HepG2 (cell line): ENCODE measurements at regions not wholly inside any gene's neighbourhood (a gene's known extent, or its start where the extent isn't known, plus 50 kb on each side); places are given as distances from the start of the nearest gene placed in this dataset.

Source experiments
- ATAC-seq: fragments of 200-7000 bp; cut with Tn5 transposase; 3 replicates; pipeline ENCODE4 v1.9.1; 2020; ENCODE audit warnings: mild to moderate bottlenecking, moderate library complexity
- BruUV-seq: library from RNA; stranded (reverse); fragments of 400-500 nt; replicated peaks from 2 replicates; lab custom pipeline; 2021; lab: Mats Ljungman, UMichigan
- CTCF ChIA-PET: fragments of 300-600 bp; formaldehyde crosslinking; extraction: SDS; loops from one replicate; lab custom pipeline; 2021; ENCODE audit warnings: low total read pairs, inconsistent platforms, low intra/inter-chr PET ratio; lab: Yijun Ruan, JAX
- POLR2A ChIA-PET: fragments of 350-600 bp; sonication (Branson Sonifier 250); formaldehyde crosslinking; loops from one replicate; lab custom pipeline; 2020; ENCODE audit warnings: antibody characterized with exemption, inconsistent platforms; lab: Yijun Ruan, JAX
- DNase-seq: peaks from one replicate; pipeline ENCODE4 v3.0.0-alpha.2; 2015; ENCODE audit warnings: low spot score
- FAIRE-seq: peaks from 3 replicates; lab custom pipeline; 2011; peaks lifted over from hg19 to GRCh38; lab: Jason Lieb, UNC
- H2AFZ ChIP-seq: one replicate; pipeline ENCODE4 v1.6.1; 2011; ENCODE audit warnings: low read length, inconsistent platforms
- H3K27ac ChIP-seq: fragments of 300-600 bp; 3 replicates; pipeline ENCODE4 v1.8.0; 2011; ENCODE audit warnings: mixed run types, mild to moderate bottlenecking, mixed read lengths, low read length, inconsistent platforms; ENCODE audit not compliant: insufficient read depth; ENCODE audit errors: extremely low read length
- H3K27me3 ChIP-seq, 2 experiments: fragments of 200-600 bp in 1 of 2; 2 replicates in 1 of 2; 3 replicates in 1 of 2; pipeline versions ENCODE4 v1.6.0 to v1.8.0; 2011; ENCODE audit warnings: low read length in 2 of 2, mild to moderate bottlenecking in 2 of 2, moderate library complexity in 2 of 2, inconsistent platforms in 1 of 2; ENCODE audit not compliant: insufficient read depth in 2 of 2, control insufficient read depth in 1 of 2
- H3K36me3 ChIP-seq, 2 experiments: fragments of 200-600 bp in 1 of 2; replicated peaks in 1 of 2; 2 replicates in 1 of 2; 3 replicates in 1 of 2; pipeline versions ENCODE4 v1.5.1 to v1.8.0; 2011; ENCODE audit warnings: low read length in 2 of 2, inconsistent platforms in 1 of 2; ENCODE audit not compliant: insufficient read depth in 2 of 2, control insufficient read depth in 1 of 2
- H3K4me1 ChIP-seq: 2 replicates; pipeline ENCODE4 v1.5.1; 2012; ENCODE audit warnings: low read length, inconsistent platforms; ENCODE audit not compliant: insufficient read depth
- H3K4me2 ChIP-seq: 2 replicates; pipeline ENCODE4 v1.6.0; 2011; ENCODE audit warnings: low read depth, low read length, inconsistent platforms
- H3K4me3 ChIP-seq, 3 experiments: fragments of 200-600 bp in 1 of 3; sonication (generic), shearing (Covaris generic) in 1 of 3; replicated peaks in 1 of 3; 2 replicates each; pipeline ENCODE4 v1.5.1; 2011 to 2016; ENCODE audit warnings: low read length in 3 of 3, inconsistent platforms in 2 of 3, low read depth in 2 of 3, mild to moderate bottlenecking in 2 of 3, control low read depth in 1 of 3, mixed read lengths in 1 of 3; ENCODE audit not compliant: insufficient read depth in 1 of 3
- H3K79me2 ChIP-seq: one replicate; pipeline ENCODE4 v1.6.1; 2011; ENCODE audit warnings: low read length, inconsistent platforms; ENCODE audit not compliant: insufficient read depth
- H3K9ac ChIP-seq: 2 replicates; pipeline ENCODE4 v1.6.0; 2011; ENCODE audit warnings: mild to moderate bottlenecking, low read depth, low read length, inconsistent platforms; ENCODE audit not compliant: insufficient read depth
- H3K9me3 ChIP-seq: 2 replicates; pipeline ENCODE4 v1.5.1; 2012; ENCODE audit warnings: mild to moderate bottlenecking, low read length
- H4K20me1 ChIP-seq: 2 replicates; pipeline ENCODE4 v1.6.0; 2011; ENCODE audit warnings: inconsistent platforms, mild to moderate bottlenecking, low read length, moderate library complexity; ENCODE audit not compliant: insufficient read depth
- SMARCC2 ChIP-seq: fragments of 450-650 bp; IDR thresholded peaks from 2 replicates; pipeline ENCODE4 v1.6.1; 2017; ENCODE audit warnings: antibody characterized with exemption, mild to moderate bottlenecking
- THAP11 ChIP-seq: IDR thresholded peaks from 2 replicates; pipeline ENCODE4 v1.6.1; 2016; ENCODE audit warnings: missing biosample characterization, missing genetic modification reagents
- TOE1 ChIP-seq: sonication (generic); formaldehyde crosslinking; IDR thresholded peaks from 2 replicates; pipeline ENCODE4 v1.4.0; 2020; ENCODE audit warnings: mild to moderate bottlenecking, missing genetic modification reagents
- ZMAT3 ChIP-seq: sonication (generic); formaldehyde crosslinking; conservative IDR thresholded peaks from 2 replicates; pipeline ENCODE4 v1.7.0; 2021; ENCODE audit warnings: missing genetic modification reagents
- ZNF44 ChIP-seq: sonication (generic); formaldehyde crosslinking; IDR thresholded peaks from 2 replicates; pipeline ENCODE4 v1.5.1; 2020; ENCODE audit warnings: mild to moderate bottlenecking, missing genetic modification reagents
- ZNF619 ChIP-seq: sonication (generic); formaldehyde crosslinking; IDR thresholded peaks from 2 replicates; pipeline ENCODE4 v1.4.0; 2020; ENCODE audit warnings: mild to moderate bottlenecking, missing genetic modification reagents
- ZSCAN12 ChIP-seq: sonication (generic); formaldehyde crosslinking; IDR thresholded peaks from 2 replicates; pipeline ENCODE4 v1.9.0; 2021; ENCODE audit warnings: mild to moderate bottlenecking, missing genetic modification reagents
- in situ Hi-C: cut with HindIII; loops from 2 replicates; pipeline ENCODE4 v1.10.0; 2017; ENCODE audit warnings: low pct_unique_long_range_greater_than_20kb; ENCODE audit not compliant: extremely low pct_ligation_motif_present
- intact Hi-C: fragments of 100-400 bp; cut with micrococcal nuclease; formaldehyde crosslinking; loops from one replicate; pipeline ENCODE4 v1.10.0; 2022; ENCODE audit not compliant: unreplicated experiment
- TF ChIP-seq, protein P1 (sequence below): fragments of 450-650 bp; IDR thresholded peaks from 2 replicates; pipeline ENCODE4 v1.6.1; 2017
- TF ChIP-seq, protein P2 (sequence below): sonication (generic); formaldehyde crosslinking; IDR thresholded peaks from 2 replicates; pipeline ENCODE4 v1.4.0; 2020; ENCODE audit warnings: missing genetic modification reagents, borderline replicate concordance
- TF ChIP-seq, protein P3 (sequence below), 2 experiments: fragments of 450-650 bp in 1 of 2; sonication (generic) in 1 of 2; formaldehyde crosslinking in 1 of 2; IDR thresholded peaks; 2 replicates each; pipeline versions ENCODE4 v1.6.1 to v1.8.0; 2016 to 2022; ENCODE audit warnings: antibody characterized with exemption in 1 of 2, mild to moderate bottlenecking in 1 of 2, missing genetic modification reagents in 1 of 2

DNA sequence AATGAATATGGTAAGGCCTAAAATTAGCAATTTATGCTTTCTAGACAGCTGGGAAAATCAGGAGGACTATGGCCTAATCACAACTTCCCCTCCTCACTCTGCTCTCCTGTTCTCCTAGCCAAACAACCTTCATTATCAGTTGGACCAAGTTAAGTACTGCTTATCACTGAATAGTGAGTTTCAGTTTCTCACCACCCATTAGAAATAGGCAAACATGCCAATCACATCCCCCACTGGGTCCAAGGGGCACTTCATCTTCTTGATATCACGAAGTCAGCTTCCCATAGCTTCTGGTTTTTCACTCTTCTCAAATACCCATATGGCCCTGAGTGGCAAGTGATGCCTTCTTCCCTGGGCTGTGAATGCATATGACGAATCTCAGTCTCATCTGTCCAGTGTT lies 689.6 kb downstream of the SLITRK5 start (continued):
- TF ChIP-seq, protein P1, sequence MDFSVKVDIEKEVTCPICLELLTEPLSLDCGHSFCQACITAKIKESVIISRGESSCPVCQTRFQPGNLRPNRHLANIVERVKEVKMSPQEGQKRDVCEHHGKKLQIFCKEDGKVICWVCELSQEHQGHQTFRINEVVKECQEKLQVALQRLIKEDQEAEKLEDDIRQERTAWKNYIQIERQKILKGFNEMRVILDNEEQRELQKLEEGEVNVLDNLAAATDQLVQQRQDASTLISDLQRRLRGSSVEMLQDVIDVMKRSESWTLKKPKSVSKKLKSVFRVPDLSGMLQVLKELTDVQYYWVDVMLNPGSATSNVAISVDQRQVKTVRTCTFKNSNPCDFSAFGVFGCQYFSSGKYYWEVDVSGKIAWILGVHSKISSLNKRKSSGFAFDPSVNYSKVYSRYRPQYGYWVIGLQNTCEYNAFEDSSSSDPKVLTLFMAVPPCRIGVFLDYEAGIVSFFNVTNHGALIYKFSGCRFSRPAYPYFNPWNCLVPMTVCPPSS = no peak
- TF ChIP-seq SMARCC2 = no peak
- no peak for TF ChIP-seq ZMAT3 (CRISPR knock-in tag)

DNA sequence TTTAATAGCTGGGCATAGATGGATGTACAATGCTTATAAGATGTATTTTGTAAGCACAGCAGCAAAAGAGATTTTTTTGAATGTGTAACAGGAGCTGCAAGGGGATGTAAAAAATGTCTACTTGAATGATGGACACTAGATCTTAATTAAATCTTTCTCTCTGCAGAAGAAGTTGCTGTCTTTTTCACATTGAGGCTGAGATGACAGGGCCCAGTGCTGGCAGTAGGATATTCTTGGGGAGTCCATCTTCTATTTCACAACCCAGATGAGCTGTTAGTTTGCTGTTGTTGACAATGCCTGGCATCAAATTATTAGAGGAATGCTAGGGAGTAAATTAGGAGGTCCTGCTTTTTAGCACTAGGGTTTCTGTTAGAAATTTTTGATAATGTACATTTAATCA lies 698.7 kb downstream of the SLITRK5 start:
- intact Hi-C loops = no loop called here
- in situ Hi-C loops = no loop called here
- no peaks in the 10 kb centered on the region for H4K20me1 ChIP-seq
- no peak overlapping the region for H2AFZ ChIP-seq
- H3K27ac ChIP-seq = no peak overlapping the region
- FAIRE-seq = no peak
- H3K4me1 ChIP-seq = no peaks in the 10 kb centered on the region
- ChIA-PET CTCF (no interaction called here), POLR2A (no interaction called here)
- no peaks in the 10 kb centered on the region for H3K9me3 ChIP-seq
- BruUV-seq = no TSS peak
- H3K4me2 ChIP-seq = no peak overlapping the region
- no peaks in the 10 kb centered on the region for H3K36me3 ChIP-seq
- no peak for DNase-seq
- no peak overlapping the region for H3K4me3 ChIP-seq
- no peak for ATAC-seq
- H3K9ac ChIP-seq = no peak overlapping the region
- H3K79me2 ChIP-seq = no peaks in the 10 kb centered on the region
- no peaks in the 10 kb centered on the region for H3K27me3 ChIP-seq
- TF ChIP-seq THAP11 (CRISPR knock-in tag) (no peak), TOE1 (CRISPR knock-in tag) (no peak), ZSCAN12 (CRISPR knock-in tag) (no peak), ZNF44 (CRISPR knock-in tag) (no peak), ZNF619 (no peak)
- TF ChIP-seq, protein P2, sequence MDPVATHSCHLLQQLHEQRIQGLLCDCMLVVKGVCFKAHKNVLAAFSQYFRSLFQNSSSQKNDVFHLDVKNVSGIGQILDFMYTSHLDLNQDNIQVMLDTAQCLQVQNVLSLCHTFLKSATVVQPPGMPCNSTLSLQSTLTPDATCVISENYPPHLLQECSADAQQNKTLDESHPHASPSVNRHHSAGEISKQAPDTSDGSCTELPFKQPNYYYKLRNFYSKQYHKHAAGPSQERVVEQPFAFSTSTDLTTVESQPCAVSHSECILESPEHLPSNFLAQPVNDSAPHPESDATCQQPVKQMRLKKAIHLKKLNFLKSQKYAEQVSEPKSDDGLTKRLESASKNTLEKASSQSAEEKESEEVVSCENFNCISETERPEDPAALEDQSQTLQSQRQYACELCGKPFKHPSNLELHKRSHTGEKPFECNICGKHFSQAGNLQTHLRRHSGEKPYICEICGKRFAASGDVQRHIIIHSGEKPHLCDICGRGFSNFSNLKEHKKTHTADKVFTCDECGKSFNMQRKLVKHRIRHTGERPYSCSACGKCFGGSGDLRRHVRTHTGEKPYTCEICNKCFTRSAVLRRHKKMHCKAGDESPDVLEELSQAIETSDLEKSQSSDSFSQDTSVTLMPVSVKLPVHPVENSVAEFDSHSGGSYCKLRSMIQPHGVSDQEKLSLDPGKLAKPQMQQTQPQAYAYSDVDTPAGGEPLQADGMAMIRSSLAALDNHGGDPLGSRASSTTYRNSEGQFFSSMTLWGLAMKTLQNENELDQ = no peak
- TF ChIP-seq, protein P3, sequence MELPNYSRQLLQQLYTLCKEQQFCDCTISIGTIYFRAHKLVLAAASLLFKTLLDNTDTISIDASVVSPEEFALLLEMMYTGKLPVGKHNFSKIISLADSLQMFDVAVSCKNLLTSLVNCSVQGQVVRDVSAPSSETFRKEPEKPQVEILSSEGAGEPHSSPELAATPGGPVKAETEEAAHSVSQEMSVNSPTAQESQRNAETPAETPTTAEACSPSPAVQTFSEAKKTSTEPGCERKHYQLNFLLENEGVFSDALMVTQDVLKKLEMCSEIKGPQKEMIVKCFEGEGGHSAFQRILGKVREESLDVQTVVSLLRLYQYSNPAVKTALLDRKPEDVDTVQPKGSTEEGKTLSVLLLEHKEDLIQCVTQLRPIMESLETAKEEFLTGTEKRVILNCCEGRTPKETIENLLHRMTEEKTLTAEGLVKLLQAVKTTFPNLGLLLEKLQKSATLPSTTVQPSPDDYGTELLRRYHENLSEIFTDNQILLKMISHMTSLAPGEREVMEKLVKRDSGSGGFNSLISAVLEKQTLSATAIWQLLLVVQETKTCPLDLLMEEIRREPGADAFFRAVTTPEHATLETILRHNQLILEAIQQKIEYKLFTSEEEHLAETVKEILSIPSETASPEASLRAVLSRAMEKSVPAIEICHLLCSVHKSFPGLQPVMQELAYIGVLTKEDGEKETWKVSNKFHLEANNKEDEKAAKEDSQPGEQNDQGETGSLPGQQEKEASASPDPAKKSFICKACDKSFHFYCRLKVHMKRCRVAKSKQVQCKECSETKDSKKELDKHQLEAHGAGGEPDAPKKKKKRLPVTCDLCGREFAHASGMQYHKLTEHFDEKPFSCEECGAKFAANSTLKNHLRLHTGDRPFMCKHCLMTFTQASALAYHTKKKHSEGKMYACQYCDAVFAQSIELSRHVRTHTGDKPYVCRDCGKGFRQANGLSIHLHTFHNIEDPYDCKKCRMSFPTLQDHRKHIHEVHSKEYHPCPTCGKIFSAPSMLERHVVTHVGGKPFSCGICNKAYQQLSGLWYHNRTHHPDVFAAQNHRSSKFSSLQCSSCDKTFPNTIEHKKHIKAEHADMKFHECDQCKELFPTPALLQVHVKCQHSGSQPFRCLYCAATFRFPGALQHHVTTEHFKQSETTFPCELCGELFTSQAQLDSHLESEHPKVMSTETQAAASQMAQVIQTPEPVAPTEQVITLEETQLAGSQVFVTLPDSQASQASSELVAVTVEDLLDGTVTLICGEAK (IDR thresholded peaks at IDR 0.05) = no peak
- TF ChIP-seq, protein P3 (CRISPR knock-in tag; IDR thresholded peaks at IDR 0.05) = no peak
